PC-3 (cell line): ENCODE measurements at regions not wholly inside any gene's neighbourhood (a gene's known extent, or its start where the extent isn't known, plus 50 kb on each side); places are given as distances from the start of the nearest gene placed in this dataset.
"Not testable (repeated sequence)": the region's sequence is repeated elsewhere in the genome, so short reads cannot be mapped to it uniquely, and the experiment has no call there.

Experiments used
- ATAC-seq: fragments of 200-7000 bp; cut with Tn5 transposase; 2 replicates; pipeline ENCODE4 v1.9.1; 2020; ENCODE audit warnings: mild to moderate bottlenecking, moderate library complexity
- BruUV-seq: library from RNA; stranded (reverse); fragments of 400-500 nt; replicated peaks from 2 replicates; lab custom pipeline; 2021; lab: Mats Ljungman, UMichigan
- CTCF ChIA-PET: fragments of 300-600 bp; sonication (Branson Sonifier 250); formaldehyde crosslinking; loops from one replicate; lab custom pipeline; 2022; ENCODE audit warnings: antibody characterized with exemption; lab: Charles Lee
- POLR2A ChIA-PET: fragments of 300-600 bp; sonication (Branson Sonifier 250); formaldehyde crosslinking; loops from one replicate; lab custom pipeline; 2022; ENCODE audit warnings: antibody characterized with exemption; ENCODE audit not compliant: unreplicated experiment; lab: Charles Lee
- DNase-seq: peaks from one replicate; pipeline ENCODE4 v3.0.0-alpha.2; 2015
- H2AFZ ChIP-seq: fragments of 300-600 bp; sonication (generic); 2 replicates; pipeline ENCODE4 v1.6.0; 2016; ENCODE audit warnings: antibody characterized with exemption, low read length
- H3F3A ChIP-seq: fragments of 300-600 bp; sonication (generic); one replicate; pipeline ENCODE4 v1.6.0; 2017; ENCODE audit warnings: antibody characterized with exemption, low read length, control low read depth, mild to moderate bottlenecking; ENCODE audit not compliant: unreplicated experiment
- H3K27ac ChIP-seq: fragments of 300-600 bp; sonication (generic); 2 replicates; pipeline ENCODE4 v1.5.1; 2016; ENCODE audit warnings: mild to moderate bottlenecking, low read length
- H3K27me3 ChIP-seq: fragments of 300-600 bp; sonication (generic); 2 replicates; pipeline ENCODE4 v1.6.1; 2016; ENCODE audit warnings: low read length, mixed read lengths
- H3K36me3 ChIP-seq: fragments of 300-600 bp; sonication (generic); 2 replicates; pipeline ENCODE4 v1.6.1; 2016; ENCODE audit warnings: low read depth, mixed run types, low read length, mixed read lengths
- H3K4me1 ChIP-seq: fragments of 300-600 bp; sonication (generic); 2 replicates; pipeline ENCODE4 v1.5.1; 2016; ENCODE audit warnings: low read length; ENCODE audit not compliant: insufficient read depth
- H3K4me2 ChIP-seq: fragments of 300-600 bp; sonication (generic); 2 replicates; pipeline ENCODE4 v1.6.0; 2016; ENCODE audit warnings: low read length
- H3K4me3 ChIP-seq: fragments of 300-600 bp; sonication (generic); 2 replicates; pipeline ENCODE4 v1.5.1; 2016; ENCODE audit warnings: mild to moderate bottlenecking, low read length, mixed read lengths
- H3K79me2 ChIP-seq: fragments of 300-600 bp; sonication (generic); 2 replicates; pipeline ENCODE4 v1.6.1; 2017; ENCODE audit warnings: low read length, mixed read lengths
- H3K9ac ChIP-seq: fragments of 300-600 bp; sonication (generic); 2 replicates; pipeline ENCODE4 v1.6.0; 2016; ENCODE audit warnings: mild to moderate bottlenecking, low read length
- H3K9me2 ChIP-seq: fragments of 300-600 bp; sonication (generic); replicated peaks from 2 replicates; pipeline ENCODE4 v1.6.1; 2016; ENCODE audit warnings: mixed run types, low read length, mixed read lengths
- H3K9me3 ChIP-seq: fragments of 300-600 bp; sonication (generic); 2 replicates; pipeline ENCODE4 v1.6.1; 2016; ENCODE audit warnings: low read length, mixed read lengths
- H4K20me1 ChIP-seq: fragments of 300-600 bp; sonication (generic); 2 replicates; pipeline ENCODE4 v1.6.1; 2016; ENCODE audit warnings: low read length, mixed read lengths
- EZH2 ChIP-seq: fragments of 300-600 bp; sonication (generic); IDR thresholded peaks from one replicate; pipeline ENCODE4 v1.6.1; 2017; ENCODE audit warnings: antibody characterized with exemption, mild to moderate bottlenecking, low read length; ENCODE audit not compliant: unreplicated experiment
- EZH2phosphoT487 ChIP-seq: fragments of 300-600 bp; sonication (generic); IDR thresholded peaks from 2 replicates; pipeline ENCODE4 v1.6.1; 2018; ENCODE audit warnings: mild to moderate bottlenecking, antibody characterized with exemption, low read length, borderline replicate concordance
- intact Hi-C: fragments of 100-400 bp; cut with micrococcal nuclease; formaldehyde crosslinking; loops from 2 replicates; pipeline ENCODE4 v1.9.0; 2023
- TF ChIP-seq, protein P1 (sequence below): fragments of 300-600 bp; sonication (generic); conservative IDR thresholded peaks from 2 replicates; pipeline ENCODE4 v1.5.1; 2017; ENCODE audit warnings: antibody characterized with exemption, low read depth, mild to moderate bottlenecking, low read length

DNA sequence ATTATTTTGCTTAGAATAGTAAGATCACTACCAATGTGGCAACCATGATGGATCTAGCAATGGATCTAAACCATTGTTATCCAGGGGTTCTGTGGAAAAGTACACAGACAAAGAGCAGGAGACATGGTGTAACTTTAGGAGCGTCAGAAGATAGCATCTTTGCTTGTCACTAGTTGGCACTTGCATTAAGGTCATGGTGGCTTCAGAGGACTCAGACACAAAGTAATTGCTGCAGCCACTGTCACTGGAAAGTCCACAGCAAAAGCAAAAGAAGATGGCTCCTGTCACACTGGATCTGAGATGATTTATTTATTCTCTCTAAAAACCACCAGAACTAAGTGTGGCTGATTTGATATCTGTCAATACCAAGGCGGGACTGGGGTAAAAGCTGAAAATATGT is 93.3 kb upstream of the PCDH20 start:
- DNase-seq (no peak), ATAC-seq (no peak)
- no peak overlapping the region for H3K4me3 ChIP-seq
- no peak overlapping the region for H3K4me2 ChIP-seq
- no peaks in the 10 kb centered on the region for H3K4me1 ChIP-seq
- no peaks in the 10 kb centered on the region for H3K9me2 ChIP-seq
- H3K27ac ChIP-seq = no peak overlapping the region
- intact Hi-C loops = no loop called here
- no TSS peak for BruUV-seq
- ChIA-PET CTCF (no interaction called here), POLR2A (no interaction called here)
- no peaks in the 10 kb centered on the region for H4K20me1 ChIP-seq
- H3K79me2 ChIP-seq = no peaks in the 10 kb centered on the region
- H3K27me3 ChIP-seq = no peaks in the 10 kb centered on the region
- no peak overlapping the region for H3K9ac ChIP-seq
- no peak for TF ChIP-seq EZH2
- no peaks in the 10 kb centered on the region for H3K36me3 ChIP-seq
- H3K9me3 ChIP-seq = no peaks in the 10 kb centered on the region
- no peaks in the 10 kb centered on the region for H3F3A ChIP-seq
- no peak overlapping the region for H2AFZ ChIP-seq

DNA sequence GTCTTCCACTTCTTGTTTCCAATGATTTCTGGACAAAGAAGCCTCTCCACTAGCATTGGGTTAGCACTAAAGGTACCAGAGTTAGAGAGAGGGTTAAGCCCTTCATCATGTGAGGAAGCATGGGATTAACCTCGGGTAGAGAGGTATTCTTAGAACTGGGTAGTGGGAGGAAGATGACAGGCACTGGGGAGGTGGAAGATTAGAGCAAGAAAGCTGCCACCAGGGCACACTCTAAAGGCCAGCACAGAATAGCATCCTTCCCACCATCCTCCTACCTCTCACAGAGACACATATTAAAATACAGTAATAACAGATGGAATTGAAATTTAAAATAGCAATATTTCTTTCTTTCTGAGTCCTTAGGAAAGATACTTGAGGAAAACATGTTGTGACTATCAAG is 84.5 kb upstream of the PCDH20 start:
- TF ChIP-seq EZH2phosphoT487 = no peak
- TF ChIP-seq EZH2 = no peak
- TF ChIP-seq, protein P1, sequence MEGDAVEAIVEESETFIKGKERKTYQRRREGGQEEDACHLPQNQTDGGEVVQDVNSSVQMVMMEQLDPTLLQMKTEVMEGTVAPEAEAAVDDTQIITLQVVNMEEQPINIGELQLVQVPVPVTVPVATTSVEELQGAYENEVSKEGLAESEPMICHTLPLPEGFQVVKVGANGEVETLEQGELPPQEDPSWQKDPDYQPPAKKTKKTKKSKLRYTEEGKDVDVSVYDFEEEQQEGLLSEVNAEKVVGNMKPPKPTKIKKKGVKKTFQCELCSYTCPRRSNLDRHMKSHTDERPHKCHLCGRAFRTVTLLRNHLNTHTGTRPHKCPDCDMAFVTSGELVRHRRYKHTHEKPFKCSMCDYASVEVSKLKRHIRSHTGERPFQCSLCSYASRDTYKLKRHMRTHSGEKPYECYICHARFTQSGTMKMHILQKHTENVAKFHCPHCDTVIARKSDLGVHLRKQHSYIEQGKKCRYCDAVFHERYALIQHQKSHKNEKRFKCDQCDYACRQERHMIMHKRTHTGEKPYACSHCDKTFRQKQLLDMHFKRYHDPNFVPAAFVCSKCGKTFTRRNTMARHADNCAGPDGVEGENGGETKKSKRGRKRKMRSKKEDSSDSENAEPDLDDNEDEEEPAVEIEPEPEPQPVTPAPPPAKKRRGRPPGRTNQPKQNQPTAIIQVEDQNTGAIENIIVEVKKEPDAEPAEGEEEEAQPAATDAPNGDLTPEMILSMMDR = no peak
- H3K4me3 ChIP-seq = no peak overlapping the region
- no peak for DNase-seq
- intact Hi-C loops = no loop called here
- no peak overlapping the region for H3K27ac ChIP-seq
- no peaks in the 10 kb centered on the region for H3F3A ChIP-seq
- no peaks in the 10 kb centered on the region for H3K27me3 ChIP-seq
- no peak overlapping the region for H3K4me2 ChIP-seq
- no peak for ATAC-seq
- H3K36me3 ChIP-seq = no peaks in the 10 kb centered on the region
- no peaks in the 10 kb centered on the region for H4K20me1 ChIP-seq
- no peak overlapping the region for H3K9ac ChIP-seq
- H3K9me2 ChIP-seq = no peaks in the 10 kb centered on the region
- no peak overlapping the region for H2AFZ ChIP-seq
- no peaks in the 10 kb centered on the region for H3K9me3 ChIP-seq
- BruUV-seq = no TSS peak
- H3K79me2 ChIP-seq = no peaks in the 10 kb centered on the region
- ChIA-PET POLR2A (no interaction called here), CTCF (no interaction called here)
- H3K4me1 ChIP-seq = no peaks in the 10 kb centered on the region

DNA sequence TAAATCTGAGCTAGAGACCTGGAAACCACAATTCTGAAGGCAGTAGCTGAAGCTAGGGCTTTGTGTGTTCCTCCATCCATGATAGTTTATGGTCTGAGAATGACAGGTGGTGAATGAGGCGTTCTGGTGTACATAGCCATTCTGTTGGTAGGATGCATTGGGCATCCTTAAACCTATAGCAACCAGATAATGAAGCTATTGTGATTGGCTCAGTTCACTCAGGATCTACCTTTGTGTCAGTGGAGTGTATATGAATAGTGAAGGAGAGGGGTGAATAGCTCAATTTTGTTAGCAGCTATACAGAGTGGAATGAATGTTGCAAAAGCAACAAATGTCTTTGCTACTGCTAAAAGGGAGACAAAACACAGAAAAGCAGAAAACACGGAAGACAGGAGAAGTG is 80.0 kb upstream of the PCDH20 start:
- POLR2A ChIA-PET = no interaction called here
- Histone ChIP-seq H3K9me3 (no peaks in the 10 kb centered on the region), H4K20me1 (no peaks in the 10 kb centered on the region), H3K9me2 (no peaks in the 10 kb centered on the region), H3K9ac (no peak overlapping the region), H3K27me3 (no peaks in the 10 kb centered on the region), H3F3A (no peaks in the 10 kb centered on the region), H3K27ac (no peak overlapping the region), H3K36me3 (no peaks in the 10 kb centered on the region), H3K4me3 (no peak overlapping the region), H3K4me1 (no peaks in the 10 kb centered on the region), H3K79me2 (no peaks in the 10 kb centered on the region), H2AFZ (no peak overlapping the region), H3K4me2 (no peak overlapping the region)
- no peak for TF ChIP-seq EZH2phosphoT487
- TF ChIP-seq, protein P1 = no peak
- no peak for TF ChIP-seq EZH2
- intact Hi-C loops = no loop called here
- ATAC-seq (no peak), DNase-seq (no peak)
- BruUV-seq = no TSS peak
- CTCF ChIA-PET = no interaction called here

DNA sequence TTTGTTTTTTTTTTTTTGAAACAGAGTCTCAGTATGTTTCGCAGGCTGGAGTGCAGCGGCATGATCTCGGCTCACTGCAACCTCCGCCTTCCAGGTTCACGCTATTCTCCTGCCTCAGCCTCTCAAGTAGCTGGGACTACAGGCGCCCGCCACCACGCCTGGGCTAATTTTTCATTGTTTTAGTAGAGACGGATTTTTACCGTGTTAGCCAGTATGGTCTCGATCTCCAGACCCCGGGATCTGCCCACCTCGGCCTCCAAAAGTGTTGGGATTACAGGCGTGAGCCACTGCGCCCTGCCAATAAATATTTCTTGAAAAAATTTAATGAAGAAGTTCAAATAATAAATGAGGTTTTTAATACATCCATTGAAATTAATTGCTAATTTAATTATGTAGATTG is 77.9 kb upstream of the PCDH20 start:
- H3K9me2 ChIP-seq, CTCF ChIA-PET, BruUV-seq, H4K20me1 ChIP-seq, H3F3A ChIP-seq, H3K27me3 ChIP-seq, H2AFZ ChIP-seq, H3K27ac ChIP-seq, H3K79me2 ChIP-seq, DNase-seq, H3K9ac ChIP-seq, H3K9me3 ChIP-seq, H3K4me1 ChIP-seq, intact Hi-C loops, ATAC-seq, H3K4me3 ChIP-seq, POLR2A ChIA-PET, H3K36me3 ChIP-seq, H3K4me2 ChIP-seq: not testable (repeated sequence)
